AG09319 (cell line): ENCODE measurements at regions not wholly inside any gene's neighbourhood (a gene's known extent, or its start where the extent isn't known, plus 50 kb on each side); places are given as distances from the start of the nearest gene placed in this dataset.

ENCODE experiments used
- DNase-seq: peaks from one replicate; pipeline ENCODE4 v3.0.0-alpha.2; 2010; ENCODE audit warnings: low read depth; ENCODE audit errors: extremely low read depth
- CTCF ChIP-seq: IDR thresholded peaks from 2 replicates; pipeline ENCODE4 v1.5.1; 2011; ENCODE audit warnings: low read depth, mild to moderate bottlenecking, inconsistent platforms, low read length, moderate library complexity

GRCh38 chr11:25899617-25900160 is 432.2 kb upstream of the ANO3 start:
- no peak for TF ChIP-seq CTCF
- no peak for DNase-seq

- DNase-seq = no peak
- no peak for TF ChIP-seq CTCF
These were observed 431.1 kb upstream of the ANO3 start for GRCh38 chr11:25900814-25901213.

GRCh38 chr11:25901415-25901814 is 430.5 kb upstream of the ANO3 start:
- TF ChIP-seq CTCF = no peak
- DNase-seq = no peak

GRCh38 chr11:25902476-25902875 is 429.5 kb upstream of the ANO3 start:
- TF ChIP-seq CTCF = no peak
- DNase-seq = no peak

GRCh38 chr11:25908726-25909125 is 423.2 kb upstream of the ANO3 start:
- no peak for TF ChIP-seq CTCF
- DNase-seq = no peak

- no peak for DNase-seq
- no peak for TF ChIP-seq CTCF
These were observed 421.8 kb upstream of the ANO3 start for GRCh38 chr11:25910086-25910485.

- TF ChIP-seq CTCF = no peak
- no peak for DNase-seq
These were observed 411.6 kb upstream of the ANO3 start for GRCh38 chr11:25920356-25920755.
